NB4 (cell line): ENCODE measurements at regions not wholly inside any gene's neighbourhood (a gene's known extent, or its start where the extent isn't known, plus 50 kb on each side); places are given as distances from the start of the nearest gene placed in this dataset.

Source experiments
- CTCF ChIP-seq: IDR thresholded peaks from one replicate; pipeline ENCODE4 v1.5.1; 2012; ENCODE audit warnings: low read depth, low read length
- MAX ChIP-seq: IDR thresholded peaks from 2 replicates; pipeline ENCODE4 v1.6.1; 2011; ENCODE audit warnings: low read depth, low read length
- MYC ChIP-seq: IDR thresholded peaks from 2 replicates; pipeline ENCODE4 v1.6.1; 2011; ENCODE audit warnings: low read depth, low read length
- POLR2A ChIP-seq: IDR thresholded peaks from 2 replicates; pipeline ENCODE4 v1.6.1; 2011; ENCODE audit warnings: mild to moderate bottlenecking; ENCODE audit not compliant: insufficient read length; ENCODE audit errors: extremely low read depth

GRCh38 chr6:14646371-14646770, 528.8 kb downstream of the CD83 start:
- TF ChIP-seq CTCF (no peak), POLR2A (no peak), MAX (no peak), MYC (no peak)
